ENCODE measurements at regions not wholly inside any gene's neighbourhood (a gene's known extent, or its start where the extent isn't known, plus 50 kb on each side); places are given as distances from the start of the nearest gene placed in this dataset.
"Not testable (repeated sequence)": the region's sequence is repeated elsewhere in the genome, so short reads cannot be mapped to it uniquely, and the experiment has no call there.

- not testable (repeated sequence) for TF ChIP-seq CTCF (conservative IDR thresholded peaks at IDR 0.05; ENCODE audit: low read length); EZH2phosphoT487 (IDR thresholded peaks at IDR 0.05; ENCODE audit: borderline replicate concordance, low read depth, low read length)
These were observed 755.8 kb upstream of the TPTE start for GRCh38 chr21:9765538-9765937.
